GM18867 (cell line): ENCODE measurements at regions not wholly inside any gene's neighbourhood (a gene's known extent, or its start where the extent isn't known, plus 50 kb on each side); places are given as distances from the start of the nearest gene placed in this dataset.
"Not testable (repeated sequence)": the region's sequence is repeated elsewhere in the genome, so short reads cannot be mapped to it uniquely, and the experiment has no call there.

ENCODE experiments used
- ATAC-seq: cut with Tn5 transposase; IDR thresholded peaks from one replicate; pipeline ENCODE4 v1.9.1; 2021; ENCODE audit warnings: mild to moderate bottlenecking, moderate library complexity; ENCODE audit not compliant: unreplicated experiment

DNA sequence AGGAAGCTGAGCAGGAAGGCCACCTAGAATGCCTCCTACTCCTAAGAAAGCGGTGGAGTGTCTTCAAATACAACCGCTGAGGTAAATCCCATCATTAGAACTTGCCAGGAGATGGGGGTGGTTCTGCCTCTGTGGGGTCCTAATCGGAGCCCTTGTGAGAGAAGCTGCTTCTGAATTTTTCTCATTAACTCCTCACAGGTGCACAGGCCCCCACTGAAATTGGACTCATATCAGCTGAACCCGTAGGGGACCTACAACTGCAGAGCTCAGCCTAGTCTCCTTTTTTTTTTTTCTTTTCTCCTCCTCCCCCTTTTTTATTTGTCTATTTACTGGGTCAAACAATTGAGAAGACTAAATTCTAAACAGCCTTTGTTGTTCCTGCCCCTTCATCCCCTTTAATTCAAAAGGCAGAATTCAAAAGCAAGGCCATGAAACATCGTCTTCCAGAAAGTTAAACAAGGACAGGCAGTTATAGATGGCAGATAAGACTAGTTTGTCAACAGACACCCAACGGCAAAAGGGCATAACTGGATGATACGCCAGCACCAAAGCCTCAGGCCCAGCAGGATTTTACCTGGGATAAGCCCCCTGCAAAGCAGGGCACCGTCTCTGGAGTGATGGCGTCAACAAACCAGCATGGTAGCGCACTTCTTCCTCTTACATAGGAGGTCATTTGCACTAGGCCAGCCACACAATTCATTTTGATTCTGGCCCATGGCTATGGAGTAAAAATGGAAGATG, 213.7 kb upstream of the HES1 start:
- no peak for ATAC-seq

DNA sequence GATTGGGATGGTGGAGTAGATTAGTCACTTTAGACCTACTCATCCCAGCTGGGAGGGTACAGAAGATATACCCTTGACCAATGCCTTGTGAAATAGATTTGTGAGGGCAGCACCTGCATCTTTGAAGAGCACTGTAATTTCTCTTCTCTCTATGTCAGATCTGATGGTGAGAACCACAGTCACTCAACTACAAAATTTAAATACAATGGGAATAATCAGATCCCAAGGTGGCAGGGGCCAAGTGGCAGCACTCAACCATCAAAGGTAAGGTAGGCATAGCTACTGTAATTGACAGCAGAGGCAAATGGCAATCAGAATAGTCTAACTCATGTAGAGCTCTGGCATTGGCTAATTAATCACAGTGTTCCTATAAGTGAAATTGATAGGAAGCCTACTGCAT, 212.0 kb upstream of the HES1 start:
- not testable (repeated sequence) for ATAC-seq

DNA sequence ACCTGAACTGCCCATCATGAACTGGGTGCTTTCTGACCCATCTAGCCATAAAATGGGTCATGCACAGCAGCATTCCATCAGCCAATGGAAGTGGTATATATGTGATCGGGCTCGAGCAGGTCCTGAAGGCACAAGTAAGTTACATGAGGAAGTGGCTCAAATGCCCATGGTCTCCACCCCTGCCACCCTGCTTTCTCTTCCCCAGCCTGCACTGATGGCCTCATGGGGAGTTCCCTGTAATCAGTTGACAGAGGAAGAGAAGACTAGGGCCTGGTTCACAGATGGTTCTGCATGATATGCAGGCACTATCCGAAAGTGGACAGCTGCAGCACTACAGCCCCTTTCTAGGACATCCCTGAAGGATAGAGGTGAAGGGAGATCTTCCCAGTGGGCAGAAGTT, 209.9 kb upstream of the HES1 start:
- ATAC-seq, result not testable (repeated sequence)

DNA sequence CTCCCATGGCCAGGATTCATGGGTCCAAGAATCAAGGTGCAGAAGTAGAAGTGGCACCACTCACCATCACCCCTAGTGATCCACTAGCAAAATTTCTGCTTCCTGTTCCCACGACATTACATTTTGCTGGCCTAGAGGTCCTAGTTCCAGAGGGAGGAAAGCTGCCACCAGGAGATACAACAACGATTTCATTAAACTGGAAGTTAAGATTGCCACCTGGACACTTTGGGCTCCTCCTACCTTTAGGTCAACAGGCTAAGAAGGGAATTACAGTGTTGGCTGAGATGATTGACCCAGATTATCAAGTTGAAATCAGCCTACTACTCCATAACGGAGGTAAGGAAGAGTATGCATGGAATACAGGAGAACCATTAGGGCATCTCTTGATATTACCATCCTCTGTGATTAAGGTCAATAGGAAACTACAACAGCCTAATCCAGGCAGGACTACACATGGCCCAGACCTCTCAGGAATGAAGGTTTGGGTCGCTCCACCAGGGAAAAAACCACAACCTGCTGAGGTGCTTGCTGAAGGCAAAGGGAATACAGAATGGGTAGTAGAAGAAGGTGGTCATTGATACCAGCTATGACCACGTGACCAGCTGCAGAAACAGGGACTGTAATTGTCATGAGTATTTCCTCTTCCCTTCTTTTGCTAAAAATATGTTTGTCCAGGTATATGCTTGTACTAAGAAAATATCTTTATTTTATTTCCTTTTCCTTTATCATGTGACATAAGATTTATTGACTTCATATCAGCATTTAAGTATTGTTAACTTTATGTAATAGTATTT, 208.3 kb upstream of the HES1 start:
- ATAC-seq, result not testable (repeated sequence)

DNA sequence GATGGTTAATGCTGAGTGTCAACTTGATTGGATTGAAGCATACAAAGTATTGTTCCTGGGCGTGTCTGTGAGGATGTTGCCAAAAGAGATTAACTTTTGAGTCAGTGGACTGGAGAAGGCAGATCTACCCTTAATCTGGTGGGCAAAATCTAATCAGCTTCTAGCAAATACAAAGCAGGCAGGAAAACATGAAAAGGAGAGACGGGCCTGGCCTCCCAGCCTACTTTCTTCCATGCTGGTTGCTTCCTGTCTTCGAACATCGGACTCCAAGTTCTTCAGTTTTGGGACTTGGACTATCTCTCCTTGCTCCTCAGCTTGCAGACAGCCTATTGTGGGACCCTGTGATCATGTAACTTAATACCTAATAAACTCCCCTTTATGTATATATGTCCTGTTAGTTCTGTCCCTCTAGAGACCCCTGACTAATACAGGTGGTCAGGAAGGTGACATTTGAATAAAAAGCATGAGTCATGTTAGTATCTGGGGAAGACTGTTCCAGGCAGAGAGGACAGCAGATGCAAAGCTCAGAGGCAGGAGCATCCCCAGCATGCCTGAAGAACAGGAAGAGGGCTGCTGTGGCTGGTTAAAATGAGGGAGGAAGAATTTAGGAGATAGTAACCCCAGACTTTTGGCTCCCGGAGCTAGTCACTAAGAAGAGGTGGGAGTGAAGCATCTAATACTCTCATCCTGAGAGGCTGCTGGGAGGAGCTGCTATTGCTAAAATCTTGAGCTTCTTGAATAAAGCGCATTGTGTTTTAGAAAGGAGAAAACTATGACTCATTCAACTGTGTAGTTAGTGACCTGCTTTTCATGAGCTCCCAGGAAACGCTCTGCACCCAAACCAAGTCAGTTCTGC, 207.4 kb upstream of the HES1 start:
- no peak for ATAC-seq

DNA sequence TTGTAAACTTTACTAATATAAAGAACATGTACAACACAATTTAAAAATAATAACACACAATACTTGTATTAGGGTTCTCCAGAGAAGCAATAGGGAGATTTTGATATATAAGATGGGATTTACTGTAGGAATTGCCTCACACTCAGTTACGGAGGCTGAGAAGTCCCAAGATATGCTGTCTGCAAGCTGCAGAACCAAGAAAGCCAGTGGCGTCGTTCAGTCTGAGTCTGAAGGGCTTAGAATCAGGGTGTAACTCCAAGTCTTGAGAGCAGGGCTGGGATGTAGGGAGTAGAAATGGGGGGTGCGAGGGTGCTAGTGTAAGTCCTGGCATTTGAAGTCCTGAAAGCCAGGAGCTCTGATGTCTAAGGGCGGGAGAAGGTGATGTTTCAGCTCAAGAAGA, 206.6 kb upstream of the HES1 start:
- no peak for ATAC-seq

DNA sequence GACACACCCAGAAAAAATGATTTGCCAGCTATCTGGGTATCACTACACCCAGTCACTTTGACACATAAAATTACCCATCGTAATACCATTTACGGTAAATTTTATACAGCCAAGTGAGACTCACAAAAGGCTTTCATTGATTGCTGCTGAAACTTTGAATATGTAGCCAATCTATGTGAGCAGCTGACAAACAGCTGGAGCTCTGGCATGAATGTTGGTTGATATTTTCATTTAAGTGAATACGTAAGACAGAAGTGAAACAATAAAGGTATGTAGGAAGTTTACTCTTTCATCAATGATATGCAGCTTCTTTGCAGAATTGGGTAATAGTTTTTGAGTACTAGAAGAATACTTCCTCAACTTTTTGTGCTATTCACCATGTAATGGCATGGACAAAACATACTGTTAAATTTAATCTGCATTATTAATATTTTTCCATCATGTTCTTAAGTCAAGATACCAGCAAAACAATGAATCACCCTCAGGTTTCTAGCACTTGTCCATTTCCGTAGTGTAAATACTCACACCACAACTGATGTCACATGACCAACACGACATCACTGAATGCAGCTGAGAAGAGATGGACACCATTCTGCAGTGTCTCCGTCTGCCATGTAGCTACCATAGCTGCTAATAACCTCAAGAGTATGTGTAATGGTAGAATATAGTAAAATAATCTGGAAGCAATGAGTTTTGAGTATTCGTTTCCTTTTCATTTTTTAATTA, 205.9 kb upstream of the HES1 start:
- ATAC-seq, result no peak

DNA sequence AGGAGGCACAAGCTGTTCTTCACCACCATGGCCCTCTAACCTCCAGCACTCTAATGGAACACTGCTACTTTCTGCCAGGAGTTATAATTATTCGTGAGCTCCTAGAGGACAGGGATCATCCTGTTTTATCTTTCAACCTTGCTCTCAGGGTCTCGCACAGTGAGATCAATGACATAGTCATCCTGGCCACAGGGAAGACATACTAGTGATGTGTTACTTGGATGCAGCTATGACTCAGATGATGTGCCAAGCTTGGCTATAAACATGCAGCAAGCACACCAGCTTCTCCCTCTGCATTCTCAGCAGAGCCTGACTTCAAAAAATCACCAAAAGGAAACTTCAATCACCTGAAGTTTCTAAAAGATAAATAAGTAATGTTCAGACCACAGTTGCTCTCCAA, 203.8 kb upstream of the HES1 start:
- no peak for ATAC-seq

DNA sequence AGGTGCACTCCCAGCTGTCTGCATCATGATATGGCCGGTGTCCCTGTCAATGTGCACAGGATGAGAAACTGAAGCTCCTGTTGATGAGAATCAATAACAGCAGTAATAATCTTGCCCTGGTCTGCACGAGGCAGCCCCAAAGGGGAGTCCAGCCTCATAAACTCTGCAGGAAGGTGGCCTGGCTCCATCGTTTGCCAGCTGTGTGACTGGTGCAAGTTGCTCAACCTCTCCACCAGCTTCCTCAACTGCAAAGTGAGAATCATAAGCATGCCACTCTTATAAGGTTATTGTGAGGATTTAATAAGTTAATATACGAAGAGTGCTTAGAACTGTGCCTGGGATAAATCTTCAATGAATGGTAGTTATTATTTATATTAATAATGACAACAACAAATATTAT, 203.4 kb upstream of the HES1 start:
- ATAC-seq, result no peak

DNA sequence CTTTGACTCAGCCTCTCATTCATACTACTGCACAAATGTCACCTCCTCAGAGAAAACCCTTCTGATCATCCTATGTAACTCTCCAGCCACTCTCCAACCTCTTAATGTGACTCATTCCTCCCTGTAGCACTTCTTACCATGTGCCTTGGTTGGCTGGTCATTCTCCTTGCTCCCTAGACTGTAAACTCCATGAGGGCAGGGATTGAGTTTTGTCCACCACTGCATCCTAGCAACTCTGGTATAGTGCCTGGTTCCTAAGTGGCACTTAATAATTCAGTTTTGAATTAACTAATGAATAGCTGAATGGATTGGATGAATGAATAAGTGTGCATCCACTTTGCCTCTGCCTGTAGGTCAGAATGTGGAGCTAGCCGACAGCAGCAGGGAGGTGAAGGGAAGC, 202.5 kb upstream of the HES1 start:
- no peak for ATAC-seq

DNA sequence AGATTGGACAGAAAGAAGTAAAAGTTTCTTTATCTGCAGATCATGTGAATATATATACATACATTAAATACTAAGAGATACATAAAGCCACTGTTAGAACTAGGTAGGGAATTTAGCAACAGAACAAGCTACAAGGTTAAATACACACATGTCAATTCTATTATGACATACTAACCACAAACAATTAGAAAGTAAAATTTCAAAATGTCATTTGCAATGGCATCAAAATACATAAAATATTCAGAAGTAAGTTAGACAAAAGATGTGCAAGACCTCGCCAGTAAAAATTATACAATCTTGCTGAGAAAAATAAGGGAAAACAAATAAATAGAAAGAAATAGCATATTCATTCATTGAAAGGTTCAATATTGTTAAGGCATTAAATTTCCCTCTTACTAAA, 200.0 kb upstream of the HES1 start:
- ATAC-seq, result no peak

DNA sequence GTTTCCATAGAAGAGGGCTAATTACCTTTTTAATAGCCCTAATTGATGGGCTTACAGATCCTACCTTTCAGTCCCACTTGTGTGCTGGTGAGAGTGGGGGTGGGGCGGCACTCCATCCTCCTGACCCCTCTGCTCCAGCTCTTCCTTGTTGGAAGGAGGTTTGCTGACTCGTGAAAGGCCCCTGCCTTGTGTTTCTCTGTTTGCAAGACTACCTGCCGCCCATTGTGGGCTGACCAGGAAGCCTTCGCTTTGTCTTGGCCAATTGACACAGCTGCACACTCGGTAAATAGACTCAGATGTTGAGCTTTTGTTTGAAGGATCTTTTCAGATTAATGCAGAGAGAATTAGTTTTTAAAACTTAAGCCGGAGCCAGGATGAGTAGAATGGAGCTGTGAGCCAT, 197.3 kb upstream of the HES1 start:
- ATAC-seq, result no peak

DNA sequence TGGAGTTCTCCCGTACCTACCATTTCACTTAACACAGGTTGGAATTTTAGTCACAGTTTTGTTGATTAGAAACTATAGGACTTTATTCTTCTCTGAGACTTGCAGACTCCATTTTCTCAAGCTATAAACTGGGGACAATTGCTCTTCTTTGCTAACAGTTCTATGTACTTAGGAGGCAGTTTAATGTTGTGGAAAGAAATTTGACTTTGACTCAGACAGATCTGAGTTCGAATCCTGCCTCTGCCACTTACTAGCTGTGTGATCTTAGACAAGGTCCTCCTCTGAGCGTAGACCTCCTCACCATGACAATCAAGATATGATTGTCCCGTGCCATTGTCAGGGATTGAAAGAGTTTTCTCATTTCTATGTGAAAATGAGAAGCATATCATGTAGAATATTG, 196.4 kb upstream of the HES1 start:
- no peak for ATAC-seq

DNA sequence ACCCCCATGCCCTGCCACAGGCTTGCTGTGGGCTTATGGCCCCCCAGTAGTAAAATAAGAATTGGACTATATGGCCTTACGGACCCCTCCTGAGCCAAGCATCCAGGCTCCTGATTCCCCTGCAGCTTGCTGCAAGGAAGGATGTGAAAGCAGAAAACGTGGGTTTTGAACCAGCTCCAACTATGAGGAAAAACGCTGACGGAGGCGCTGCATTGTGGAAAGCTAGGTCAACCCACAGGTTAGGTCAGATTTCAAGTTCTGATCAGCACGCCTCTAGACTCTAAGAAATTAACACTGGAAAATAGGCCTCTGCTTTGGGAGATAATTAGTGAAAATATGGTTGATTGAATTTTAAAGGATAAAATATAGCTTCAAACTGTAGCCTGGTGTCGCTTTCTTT, 195.4 kb upstream of the HES1 start:
- ATAC-seq, result no peak

DNA sequence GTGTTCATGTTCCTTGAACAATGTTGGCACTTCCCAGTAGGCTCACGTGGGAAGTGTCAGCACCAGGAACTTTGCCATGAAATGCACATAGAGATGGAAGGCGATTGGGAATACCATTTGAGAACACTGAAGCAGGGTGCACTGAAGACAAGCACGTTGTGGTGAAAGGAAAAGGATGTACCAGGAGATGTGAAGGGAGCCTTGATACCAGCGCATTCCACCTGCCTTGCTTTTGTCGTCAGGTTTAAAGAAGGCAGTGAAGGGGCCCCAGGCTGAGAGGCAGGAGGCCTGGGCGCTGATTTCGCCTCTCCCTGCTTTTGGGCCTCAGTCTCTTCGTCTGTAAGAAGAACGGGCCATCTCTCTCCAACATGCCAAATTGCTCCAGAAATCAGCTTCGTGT, 194.5 kb upstream of the HES1 start:
- no peak for ATAC-seq

DNA sequence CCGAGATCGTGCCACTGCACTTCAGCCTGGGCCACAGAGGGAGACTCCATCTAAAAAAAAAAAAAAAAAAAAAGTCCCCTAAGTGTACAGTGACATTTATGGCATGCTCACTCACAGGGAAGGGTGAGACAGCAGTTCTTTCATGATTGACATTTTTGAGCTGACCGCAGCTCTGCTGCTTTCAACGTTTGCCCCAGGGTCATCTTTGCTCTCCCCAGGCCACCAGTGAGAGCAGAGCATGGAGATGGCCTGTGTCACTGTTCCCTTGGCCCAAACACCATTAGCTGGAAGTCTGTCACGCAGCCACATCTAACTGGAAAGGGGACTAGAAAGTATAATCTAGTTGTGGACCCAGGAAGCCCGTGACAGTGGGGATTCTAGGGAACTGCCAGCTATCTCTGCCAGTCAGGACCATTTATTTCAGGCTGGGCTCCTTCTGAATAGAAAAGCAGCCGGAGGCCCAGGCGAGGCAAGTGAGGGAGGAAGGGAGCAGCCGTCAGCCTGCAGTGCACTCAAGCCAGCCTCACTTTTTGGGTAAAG, 193.4 kb upstream of the HES1 start:
- no peak for ATAC-seq

DNA sequence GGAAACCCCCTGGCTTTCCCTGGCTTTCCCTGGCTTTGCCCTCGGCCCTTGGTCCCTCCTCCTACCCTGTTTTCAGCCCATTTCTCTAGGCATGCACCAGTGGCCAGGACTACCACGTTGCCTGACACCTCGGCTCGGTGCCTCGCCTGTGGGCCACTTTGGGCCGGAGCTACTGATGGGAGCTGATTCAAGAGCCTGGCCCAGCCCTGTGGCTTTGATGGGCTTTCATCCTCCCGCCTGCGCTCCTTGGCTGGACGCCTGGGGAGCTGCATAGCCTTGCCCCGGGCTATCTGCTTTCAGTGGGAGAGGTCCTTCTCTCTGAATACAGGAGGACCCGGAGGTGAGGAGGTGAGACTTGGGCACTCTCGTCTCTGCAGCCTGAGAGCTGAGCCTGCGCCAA, 192.7 kb upstream of the HES1 start:
- ATAC-seq, result no peak

DNA sequence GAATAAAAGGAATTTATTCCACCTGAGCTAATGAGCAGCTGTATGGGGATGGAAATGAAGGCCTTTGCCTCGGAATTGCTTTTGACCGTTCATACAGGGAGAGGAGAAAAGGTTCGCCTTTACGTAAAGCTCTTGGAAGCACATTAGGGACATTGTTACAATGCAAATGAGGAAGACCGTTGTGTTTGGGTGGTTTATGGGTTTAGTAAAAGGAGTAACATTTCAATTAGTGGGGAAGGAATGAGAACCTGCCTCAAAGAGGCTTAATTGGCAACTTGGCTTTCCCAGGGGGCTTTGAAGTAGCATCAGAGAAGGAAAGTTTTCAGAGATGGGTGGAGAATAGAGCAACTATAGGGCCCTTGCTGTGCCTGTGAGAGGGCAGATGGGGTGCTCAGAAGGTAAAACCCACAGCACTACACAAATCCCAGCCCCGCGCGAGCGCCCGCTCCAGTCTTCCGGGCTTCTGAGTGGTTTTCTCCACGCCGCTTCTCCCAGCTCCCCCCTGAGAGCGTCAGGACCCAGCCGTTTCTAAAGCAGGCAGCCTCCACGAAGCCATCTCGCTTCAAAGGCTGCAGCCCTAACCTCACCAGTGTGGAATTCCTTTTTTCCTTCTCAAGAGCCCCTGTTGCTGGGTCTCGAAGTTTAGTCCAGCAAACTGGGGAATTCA, 192.0 kb upstream of the HES1 start:
- ATAC-seq, result no peak

DNA sequence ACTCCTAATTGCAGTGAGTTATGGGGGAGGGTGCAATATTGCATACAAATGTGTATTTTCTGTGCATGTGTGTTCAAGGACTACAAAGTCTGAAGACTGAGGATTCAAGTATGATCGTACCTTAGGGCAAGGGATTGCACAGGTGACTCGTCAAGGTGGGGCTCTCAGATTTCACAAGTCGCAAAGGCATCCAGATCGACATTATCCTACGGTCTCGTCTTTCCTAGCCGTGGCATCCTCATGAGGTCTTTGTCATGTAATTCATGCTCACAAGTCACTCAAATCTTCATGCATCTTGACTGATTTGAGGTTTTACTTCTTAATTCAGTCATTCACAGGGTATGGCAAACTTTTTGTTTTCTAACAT, 191.4 kb upstream of the HES1 start:
- ATAC-seq, result no peak

DNA sequence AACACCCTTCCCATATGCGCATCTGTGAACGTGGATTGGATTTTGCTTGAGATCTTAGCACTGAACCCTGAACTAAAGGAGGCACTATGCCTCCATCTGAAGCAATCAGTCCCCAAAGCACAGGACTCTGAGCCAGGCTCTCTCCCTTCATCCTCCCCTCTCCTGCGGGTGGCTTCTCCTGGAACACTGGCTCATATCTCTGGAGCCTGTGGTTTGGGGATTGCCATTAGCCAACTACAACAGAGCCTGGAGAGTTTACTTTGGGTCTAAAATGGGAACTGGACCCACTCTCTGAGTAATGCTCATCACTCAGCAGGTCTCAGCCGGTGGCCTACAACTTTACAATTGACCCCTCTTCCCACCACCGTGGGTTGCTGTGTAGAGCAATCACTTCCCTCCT, 190.8 kb upstream of the HES1 start:
- no peak for ATAC-seq
